ENCODE measurements at regions not wholly inside any gene's neighbourhood (a gene's known extent, or its start where the extent isn't known, plus 50 kb on each side); places are given as distances from the start of the nearest gene placed in this dataset.

DNA sequence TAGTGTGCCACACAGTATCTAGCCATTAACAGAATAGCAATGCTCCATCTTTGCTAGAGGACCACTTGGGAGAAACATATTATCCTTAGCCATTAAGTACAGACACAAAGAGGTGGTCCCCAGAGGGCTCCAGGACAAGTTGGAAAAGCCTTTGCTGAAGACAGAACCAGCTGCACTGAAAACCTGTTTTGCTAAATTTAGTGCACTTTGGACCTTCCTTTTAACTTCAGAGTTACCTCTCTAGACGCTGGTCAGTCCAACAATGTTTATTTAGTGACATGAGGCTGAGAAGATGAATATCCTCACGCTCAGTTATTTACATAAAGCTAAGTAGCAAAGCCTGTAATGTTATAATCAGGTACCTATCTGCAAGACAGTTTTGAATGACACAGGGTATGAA is 265.0 kb upstream of the ZNF608 start:
- H3K4me3 ChIP-seq (ENCODE audit: low read depth in 1 of 3, low read length in 3 of 3): peak overlapping the region in 2 of 3 donors; percentile 34 to 38
- no peaks in the 10 kb centered on the region for H3K36me3 ChIP-seq (ENCODE audit: control insufficient read depth in 4 of 4, insufficient read depth in 3 of 4, low read depth in 1 of 4, low read length in 3 of 4)
- H3K9ac ChIP-seq (ENCODE audit: low read depth in 1 of 2, low read length in 2 of 2): no peak overlapping the region
- no peaks in the 10 kb centered on the region for H3K9me3 ChIP-seq (ENCODE audit: control insufficient read depth in 4 of 4, low read length in 3 of 4)
- TF ChIP-seq RAD21 (IDR thresholded peaks at IDR 0.05) (no peak), TAF1 (conservative IDR thresholded peaks at IDR 0.05) (no peak), HNF4A (conservative IDR thresholded peaks at IDR 0.05) (peak; percentile 56 to 68), RXRA (IDR thresholded peaks at IDR 0.05) (peak in 1 of 2 donors; percentile 9), JUND (IDR thresholded peaks at IDR 0.05) (no peak), EGR1 (IDR thresholded peaks at IDR 0.05; ENCODE audit: low read depth in 2 of 2) (no peak), SP1 (IDR thresholded peaks at IDR 0.05) (peak; percentile 34), HNF4G (IDR thresholded peaks at IDR 0.05) (no peak), FOXA1 (IDR thresholded peaks at IDR 0.05) (no peak), FOXA2 (IDR thresholded peaks at IDR 0.05) (peak; percentile 9), NR2F2 (IDR thresholded peaks at IDR 0.05) (no peak), YY1 (IDR thresholded peaks at IDR 0.05) (no peak), GABPA (IDR thresholded peaks at IDR 0.05 in 1 of 2, conservative IDR thresholded peaks at IDR 0.05 in 1 of 2) (no peak)
- TF ChIP-seq, protein P1, sequence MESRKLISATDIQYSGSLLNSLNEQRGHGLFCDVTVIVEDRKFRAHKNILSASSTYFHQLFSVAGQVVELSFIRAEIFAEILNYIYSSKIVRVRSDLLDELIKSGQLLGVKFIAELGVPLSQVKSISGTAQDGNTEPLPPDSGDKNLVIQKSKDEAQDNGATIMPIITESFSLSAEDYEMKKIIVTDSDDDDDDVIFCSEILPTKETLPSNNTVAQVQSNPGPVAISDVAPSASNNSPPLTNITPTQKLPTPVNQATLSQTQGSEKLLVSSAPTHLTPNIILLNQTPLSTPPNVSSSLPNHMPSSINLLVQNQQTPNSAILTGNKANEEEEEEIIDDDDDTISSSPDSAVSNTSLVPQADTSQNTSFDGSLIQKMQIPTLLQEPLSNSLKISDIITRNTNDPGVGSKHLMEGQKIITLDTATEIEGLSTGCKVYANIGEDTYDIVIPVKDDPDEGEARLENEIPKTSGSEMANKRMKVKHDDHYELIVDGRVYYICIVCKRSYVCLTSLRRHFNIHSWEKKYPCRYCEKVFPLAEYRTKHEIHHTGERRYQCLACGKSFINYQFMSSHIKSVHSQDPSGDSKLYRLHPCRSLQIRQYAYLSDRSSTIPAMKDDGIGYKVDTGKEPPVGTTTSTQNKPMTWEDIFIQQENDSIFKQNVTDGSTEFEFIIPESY (IDR thresholded peaks at IDR 0.05): no peak
- TF ChIP-seq, protein P2, sequence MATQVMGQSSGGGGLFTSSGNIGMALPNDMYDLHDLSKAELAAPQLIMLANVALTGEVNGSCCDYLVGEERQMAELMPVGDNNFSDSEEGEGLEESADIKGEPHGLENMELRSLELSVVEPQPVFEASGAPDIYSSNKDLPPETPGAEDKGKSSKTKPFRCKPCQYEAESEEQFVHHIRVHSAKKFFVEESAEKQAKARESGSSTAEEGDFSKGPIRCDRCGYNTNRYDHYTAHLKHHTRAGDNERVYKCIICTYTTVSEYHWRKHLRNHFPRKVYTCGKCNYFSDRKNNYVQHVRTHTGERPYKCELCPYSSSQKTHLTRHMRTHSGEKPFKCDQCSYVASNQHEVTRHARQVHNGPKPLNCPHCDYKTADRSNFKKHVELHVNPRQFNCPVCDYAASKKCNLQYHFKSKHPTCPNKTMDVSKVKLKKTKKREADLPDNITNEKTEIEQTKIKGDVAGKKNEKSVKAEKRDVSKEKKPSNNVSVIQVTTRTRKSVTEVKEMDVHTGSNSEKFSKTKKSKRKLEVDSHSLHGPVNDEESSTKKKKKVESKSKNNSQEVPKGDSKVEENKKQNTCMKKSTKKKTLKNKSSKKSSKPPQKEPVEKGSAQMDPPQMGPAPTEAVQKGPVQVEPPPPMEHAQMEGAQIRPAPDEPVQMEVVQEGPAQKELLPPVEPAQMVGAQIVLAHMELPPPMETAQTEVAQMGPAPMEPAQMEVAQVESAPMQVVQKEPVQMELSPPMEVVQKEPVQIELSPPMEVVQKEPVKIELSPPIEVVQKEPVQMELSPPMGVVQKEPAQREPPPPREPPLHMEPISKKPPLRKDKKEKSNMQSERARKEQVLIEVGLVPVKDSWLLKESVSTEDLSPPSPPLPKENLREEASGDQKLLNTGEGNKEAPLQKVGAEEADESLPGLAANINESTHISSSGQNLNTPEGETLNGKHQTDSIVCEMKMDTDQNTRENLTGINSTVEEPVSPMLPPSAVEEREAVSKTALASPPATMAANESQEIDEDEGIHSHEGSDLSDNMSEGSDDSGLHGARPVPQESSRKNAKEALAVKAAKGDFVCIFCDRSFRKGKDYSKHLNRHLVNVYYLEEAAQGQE (IDR thresholded peaks at IDR 0.05): no peak
- TF ChIP-seq, protein P3, sequence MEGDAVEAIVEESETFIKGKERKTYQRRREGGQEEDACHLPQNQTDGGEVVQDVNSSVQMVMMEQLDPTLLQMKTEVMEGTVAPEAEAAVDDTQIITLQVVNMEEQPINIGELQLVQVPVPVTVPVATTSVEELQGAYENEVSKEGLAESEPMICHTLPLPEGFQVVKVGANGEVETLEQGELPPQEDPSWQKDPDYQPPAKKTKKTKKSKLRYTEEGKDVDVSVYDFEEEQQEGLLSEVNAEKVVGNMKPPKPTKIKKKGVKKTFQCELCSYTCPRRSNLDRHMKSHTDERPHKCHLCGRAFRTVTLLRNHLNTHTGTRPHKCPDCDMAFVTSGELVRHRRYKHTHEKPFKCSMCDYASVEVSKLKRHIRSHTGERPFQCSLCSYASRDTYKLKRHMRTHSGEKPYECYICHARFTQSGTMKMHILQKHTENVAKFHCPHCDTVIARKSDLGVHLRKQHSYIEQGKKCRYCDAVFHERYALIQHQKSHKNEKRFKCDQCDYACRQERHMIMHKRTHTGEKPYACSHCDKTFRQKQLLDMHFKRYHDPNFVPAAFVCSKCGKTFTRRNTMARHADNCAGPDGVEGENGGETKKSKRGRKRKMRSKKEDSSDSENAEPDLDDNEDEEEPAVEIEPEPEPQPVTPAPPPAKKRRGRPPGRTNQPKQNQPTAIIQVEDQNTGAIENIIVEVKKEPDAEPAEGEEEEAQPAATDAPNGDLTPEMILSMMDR (IDR thresholded peaks at IDR 0.05; ENCODE audit: low read depth, low read length, missing input control): no peak
- TF ChIP-seq, protein P4, sequence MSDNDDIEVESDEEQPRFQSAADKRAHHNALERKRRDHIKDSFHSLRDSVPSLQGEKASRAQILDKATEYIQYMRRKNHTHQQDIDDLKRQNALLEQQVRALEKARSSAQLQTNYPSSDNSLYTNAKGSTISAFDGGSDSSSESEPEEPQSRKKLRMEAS (IDR thresholded peaks at IDR 0.05): no peak
- TF ChIP-seq, protein P5, sequence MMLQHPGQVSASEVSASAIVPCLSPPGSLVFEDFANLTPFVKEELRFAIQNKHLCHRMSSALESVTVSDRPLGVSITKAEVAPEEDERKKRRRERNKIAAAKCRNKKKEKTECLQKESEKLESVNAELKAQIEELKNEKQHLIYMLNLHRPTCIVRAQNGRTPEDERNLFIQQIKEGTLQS (IDR thresholded peaks at IDR 0.05): no peak
- no peak for DNase-seq (ENCODE audit: low spot score)
- no peak overlapping the region for H3K27ac ChIP-seq (ENCODE audit: low read depth in 1 of 2, low read length in 2 of 2)
- 29% methylated on average over 2 of the region's 2 CpGs for WGBS
- peaks cover 0 to 22% (median 20%) of the 10 kb centered on the region in 4 donors for H3K4me1 ChIP-seq (ENCODE audit: control insufficient read depth in 4 of 4, insufficient read depth in 4 of 4, low read length in 3 of 4)
- no peaks in the 10 kb centered on the region for H3K27me3 ChIP-seq (ENCODE audit: control insufficient read depth in 4 of 4, insufficient read depth in 4 of 4, low read length in 3 of 4)

All from liver (tissue), 8 donors.